ENCODE measurements at regions not wholly inside any gene's neighbourhood (a gene's known extent, or its start where the extent isn't known, plus 50 kb on each side); places are given as distances from the start of the nearest gene placed in this dataset.

DNA sequence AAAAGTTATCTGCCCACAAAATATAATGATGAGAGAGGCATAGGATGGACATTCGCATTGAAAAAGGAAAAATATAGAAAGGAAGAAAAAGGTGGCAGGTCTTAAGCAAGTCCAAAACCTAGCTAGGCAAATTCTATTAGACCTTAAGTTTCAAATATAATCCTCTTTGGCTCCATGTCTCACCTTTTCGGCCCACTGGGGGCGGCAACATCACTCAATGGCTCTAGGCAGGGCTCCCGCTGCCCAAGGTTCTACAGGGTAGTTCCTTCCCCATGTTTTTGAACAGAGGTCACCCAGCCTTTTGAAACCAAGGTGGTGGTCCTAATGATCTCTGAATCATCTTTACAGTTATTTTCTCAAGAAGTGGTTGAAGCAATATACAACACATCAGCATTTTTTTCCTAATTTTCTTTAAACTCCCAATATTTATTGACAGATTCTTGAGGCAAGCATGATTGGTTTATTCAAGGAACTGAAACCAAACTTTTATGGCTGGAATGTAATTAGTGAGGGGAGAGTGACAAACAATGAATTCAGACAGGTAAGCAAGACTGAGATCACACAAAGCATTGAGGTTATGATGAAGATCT, 309.4 kb downstream of the ANTXR2 start:
- TF ChIP-seq, protein P1, sequence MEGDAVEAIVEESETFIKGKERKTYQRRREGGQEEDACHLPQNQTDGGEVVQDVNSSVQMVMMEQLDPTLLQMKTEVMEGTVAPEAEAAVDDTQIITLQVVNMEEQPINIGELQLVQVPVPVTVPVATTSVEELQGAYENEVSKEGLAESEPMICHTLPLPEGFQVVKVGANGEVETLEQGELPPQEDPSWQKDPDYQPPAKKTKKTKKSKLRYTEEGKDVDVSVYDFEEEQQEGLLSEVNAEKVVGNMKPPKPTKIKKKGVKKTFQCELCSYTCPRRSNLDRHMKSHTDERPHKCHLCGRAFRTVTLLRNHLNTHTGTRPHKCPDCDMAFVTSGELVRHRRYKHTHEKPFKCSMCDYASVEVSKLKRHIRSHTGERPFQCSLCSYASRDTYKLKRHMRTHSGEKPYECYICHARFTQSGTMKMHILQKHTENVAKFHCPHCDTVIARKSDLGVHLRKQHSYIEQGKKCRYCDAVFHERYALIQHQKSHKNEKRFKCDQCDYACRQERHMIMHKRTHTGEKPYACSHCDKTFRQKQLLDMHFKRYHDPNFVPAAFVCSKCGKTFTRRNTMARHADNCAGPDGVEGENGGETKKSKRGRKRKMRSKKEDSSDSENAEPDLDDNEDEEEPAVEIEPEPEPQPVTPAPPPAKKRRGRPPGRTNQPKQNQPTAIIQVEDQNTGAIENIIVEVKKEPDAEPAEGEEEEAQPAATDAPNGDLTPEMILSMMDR (IDR thresholded peaks at IDR 0.05), result no peak
- H3K27ac Mint-ChIP-seq, result no peak overlapping the region
- H3K4me3 Mint-ChIP-seq, result no peak overlapping the region
- no peaks in the 10 kb centered on the region for H3K4me1 Mint-ChIP-seq (ENCODE audit: low read depth)
- H3K36me3 Mint-ChIP-seq (ENCODE audit: low read depth), result no peaks in the 10 kb centered on the region
- no peak for DNase-seq
- H3K27me3 Mint-ChIP-seq (ENCODE audit: insufficient read depth), result no peaks in the 10 kb centered on the region; the same call in 1 of the 2 replicates
- H3K9me3 Mint-ChIP-seq, result peaks cover 5% of the 10 kb centered on the region; the same call in 1 of the 2 replicates

DNA sequence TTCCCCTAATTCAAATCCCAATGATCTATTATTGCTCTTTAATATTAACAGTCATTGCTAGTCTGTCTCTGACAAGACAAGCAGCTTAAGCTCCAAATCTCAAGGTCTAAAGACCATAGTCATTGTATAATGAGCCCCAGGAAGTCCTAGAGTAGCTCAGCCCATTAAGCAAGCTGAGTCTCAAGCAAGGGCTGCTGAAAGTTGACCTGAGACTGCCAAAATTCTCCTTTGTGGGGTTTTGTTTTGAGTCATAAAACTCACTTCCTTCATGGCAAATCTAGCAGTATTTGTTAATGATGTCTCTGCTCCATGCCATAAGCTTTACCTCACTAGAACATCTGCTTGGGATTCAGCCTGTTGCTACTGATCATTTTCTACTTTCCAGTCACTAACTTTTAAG, 313.2 kb downstream of the ANTXR2 start:
- no peak for DNase-seq
- H3K36me3 Mint-ChIP-seq (ENCODE audit: low read depth), result no peaks in the 10 kb centered on the region
- H3K27me3 Mint-ChIP-seq (ENCODE audit: insufficient read depth), result no peaks in the 10 kb centered on the region; the same call in 1 of the 2 replicates
- TF ChIP-seq, protein P1 (IDR thresholded peaks at IDR 0.05), result no peak
- no peak overlapping the region for H3K27ac Mint-ChIP-seq
- no peak overlapping the region for H3K4me3 Mint-ChIP-seq
- H3K4me1 Mint-ChIP-seq (ENCODE audit: low read depth), result no peaks in the 10 kb centered on the region
- H3K9me3 Mint-ChIP-seq, result no peaks in the 10 kb centered on the region

DNA sequence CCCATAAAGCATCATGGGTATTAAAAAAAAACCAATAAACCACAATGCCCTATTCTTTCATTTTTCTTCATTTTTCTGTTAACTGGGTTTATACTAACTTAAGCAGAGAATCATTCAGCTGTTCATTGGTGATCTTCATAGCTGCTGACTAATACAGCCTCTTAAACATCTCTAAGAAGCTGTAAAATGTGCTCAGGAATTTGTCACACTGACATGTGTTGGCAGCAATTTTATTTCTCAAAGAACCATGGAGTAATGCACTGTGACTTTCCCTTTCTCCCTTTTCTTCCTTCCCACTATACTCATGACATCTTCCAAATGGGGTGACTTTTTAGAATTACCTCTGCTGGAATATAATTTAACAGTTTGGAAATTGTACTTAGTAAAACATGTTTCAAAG, 315.4 kb downstream of the ANTXR2 start:
- H3K9me3 Mint-ChIP-seq, result no peaks in the 10 kb centered on the region
- peak; percentile 2 for DNase-seq
- TF ChIP-seq, protein P1 (IDR thresholded peaks at IDR 0.05), result no peak
- H3K27ac Mint-ChIP-seq, result no peak overlapping the region
- no peaks in the 10 kb centered on the region for H3K36me3 Mint-ChIP-seq (ENCODE audit: low read depth)
- no peak overlapping the region for H3K4me3 Mint-ChIP-seq
- H3K27me3 Mint-ChIP-seq (ENCODE audit: insufficient read depth), result no peaks in the 10 kb centered on the region
- H3K4me1 Mint-ChIP-seq (ENCODE audit: low read depth), result no peaks in the 10 kb centered on the region

DNA sequence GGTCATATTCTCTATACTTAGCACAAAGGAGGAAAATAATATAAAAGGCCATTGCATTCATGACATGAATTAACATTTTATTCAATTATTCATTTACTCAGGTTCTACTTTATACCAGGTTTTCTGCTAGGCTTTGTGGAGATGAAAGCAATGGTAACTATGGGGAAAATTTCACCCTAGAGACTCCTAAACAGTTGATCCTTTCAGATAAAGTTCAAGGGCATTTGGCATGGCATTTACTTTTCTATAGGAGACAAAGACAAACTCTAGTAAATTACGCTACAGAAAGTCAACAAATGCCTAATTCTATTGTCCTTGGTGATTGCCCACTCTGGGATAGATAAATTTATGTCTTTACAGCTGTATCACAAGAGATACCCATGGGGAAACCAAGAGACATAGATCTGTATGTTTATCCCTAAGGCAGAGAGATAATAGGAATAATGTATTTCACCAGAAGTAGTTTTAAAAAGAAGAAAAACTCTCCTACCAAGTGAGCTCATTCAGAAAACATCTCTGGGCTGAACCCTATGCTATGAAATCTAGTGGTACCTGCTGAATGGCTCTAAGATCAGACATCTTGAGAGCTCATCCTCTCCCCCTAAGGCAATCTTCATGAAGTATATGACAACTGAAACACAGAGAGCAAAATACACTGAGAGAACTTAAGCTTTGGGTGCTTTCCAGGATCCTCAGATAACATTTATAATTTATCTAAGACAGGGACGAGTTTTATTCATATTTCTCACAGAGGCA, 316.7 kb downstream of the ANTXR2 start:
- Mint-ChIP-seq H3K27ac (no peak overlapping the region), H3K27me3 (ENCODE audit: insufficient read depth) (peaks cover 1% of the 10 kb centered on the region; the same call in 1 of the 2 replicates), H3K9me3 (no peaks in the 10 kb centered on the region), H3K4me3 (no peak overlapping the region), H3K4me1 (ENCODE audit: low read depth) (no peaks in the 10 kb centered on the region), H3K36me3 (ENCODE audit: low read depth) (no peaks in the 10 kb centered on the region)
- no peak for DNase-seq
- TF ChIP-seq, protein P1 (IDR thresholded peaks at IDR 0.05), result no peak

DNA sequence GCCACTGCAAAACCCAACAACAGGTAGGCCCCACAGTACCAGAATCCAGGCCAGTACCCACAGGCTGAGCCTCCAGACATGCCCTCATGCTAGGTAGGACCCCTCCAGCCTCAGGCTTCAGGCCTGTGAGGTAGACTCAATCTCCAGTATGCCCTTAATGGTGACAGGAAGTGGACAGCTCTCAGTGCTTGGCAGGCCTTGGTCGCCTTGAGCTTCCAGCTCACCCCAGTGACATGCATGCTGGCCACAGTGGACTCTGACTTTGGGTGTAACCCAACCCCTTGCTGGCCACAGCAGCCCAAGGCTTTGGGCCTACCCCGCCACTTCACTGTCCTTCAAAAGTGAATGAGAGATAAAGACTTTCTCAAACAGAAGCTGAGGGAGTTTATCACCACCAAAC, 324.2 kb downstream of the ANTXR2 start:
- peaks cover 4% of the 10 kb centered on the region; the same call in 1 of the 2 replicates for H3K27me3 Mint-ChIP-seq (ENCODE audit: insufficient read depth)
- H3K9me3 Mint-ChIP-seq, result no peaks in the 10 kb centered on the region
- H3K36me3 Mint-ChIP-seq (ENCODE audit: low read depth), result no peaks in the 10 kb centered on the region
- TF ChIP-seq, protein P1 (IDR thresholded peaks at IDR 0.05), result no peak
- H3K4me3 Mint-ChIP-seq, result no peak overlapping the region
- no peaks in the 10 kb centered on the region for H3K4me1 Mint-ChIP-seq (ENCODE audit: low read depth)
- DNase-seq, result no peak
- H3K27ac Mint-ChIP-seq, result no peak overlapping the region
